SH-SY5Y (cell line): ENCODE measurements at regions not wholly inside any gene's neighbourhood (a gene's known extent, or its start where the extent isn't known, plus 50 kb on each side); places are given as distances from the start of the nearest gene placed in this dataset.

Experiments used
- GATA2 ChIP-seq: IDR thresholded peaks from 2 replicates; pipeline ENCODE4 v1.6.1; 2011; ENCODE audit warnings: mild to moderate bottlenecking, low read depth, low read length
- GATA3 ChIP-seq: IDR thresholded peaks from 2 replicates; pipeline ENCODE4 v1.6.1; 2011; ENCODE audit warnings: low read depth, mild to moderate bottlenecking, low read length, moderate library complexity

- TF ChIP-seq GATA2 (no peak), GATA3 (no peak)
Observed at GRCh38 chr13:74280795-74281490, 146.7 kb upstream of the KLF12 start.

- TF ChIP-seq GATA2, result no peak
- TF ChIP-seq GATA3, result no peak
Observed at GRCh38 chr13:74280093-74280794, 146.0 kb upstream of the KLF12 start.

GRCh38 chr13:74278901-74279300 is 144.7 kb upstream of the KLF12 start:
- TF ChIP-seq GATA3 (no peak), GATA2 (no peak)

GRCh38 chr13:74274916-74275315 is 140.7 kb upstream of the KLF12 start:
- TF ChIP-seq GATA3, result no peak
- TF ChIP-seq GATA2, result no peak

- TF ChIP-seq GATA3 (no peak), GATA2 (no peak)
Observed at GRCh38 chr13:74273581-74273980, 139.4 kb upstream of the KLF12 start.

- no peak for TF ChIP-seq GATA3
Observed at GRCh38 chr13:74272826-74273225, 138.6 kb upstream of the KLF12 start.

- TF ChIP-seq GATA3 (no peak), GATA2 (no peak)
Observed at GRCh38 chr13:74270018-74270417, 135.8 kb upstream of the KLF12 start.

GRCh38 chr13:74266861-74267260 is 132.7 kb upstream of the KLF12 start:
- no peak for TF ChIP-seq GATA2
- TF ChIP-seq GATA3, result no peak

- TF ChIP-seq GATA2 (no peak), GATA3 (no peak)
Observed at GRCh38 chr13:74266309-74266708, 132.1 kb upstream of the KLF12 start.

GRCh38 chr13:74264333-74264732 is 130.1 kb upstream of the KLF12 start:
- no peak for TF ChIP-seq GATA2
- no peak for TF ChIP-seq GATA3

GRCh38 chr13:74259641-74260040 is 125.4 kb upstream of the KLF12 start:
- TF ChIP-seq GATA3 (no peak), GATA2 (no peak)

- no peak for TF ChIP-seq GATA2
- TF ChIP-seq GATA3, result no peak
Observed at GRCh38 chr13:74258961-74259360, 124.8 kb upstream of the KLF12 start.

- TF ChIP-seq GATA2 (no peak), GATA3 (no peak)
Observed at GRCh38 chr13:74256969-74257368, 122.8 kb upstream of the KLF12 start.

- TF ChIP-seq GATA3 (no peak), GATA2 (no peak)
Observed at GRCh38 chr13:74253161-74253560, 119.0 kb upstream of the KLF12 start.

- TF ChIP-seq GATA2 (no peak), GATA3 (no peak)
Observed at GRCh38 chr13:74251778-74252519, 117.7 kb upstream of the KLF12 start.
